ENCODE measurements at regions not wholly inside any gene's neighbourhood (a gene's known extent, or its start where the extent isn't known, plus 50 kb on each side); places are given as distances from the start of the nearest gene placed in this dataset.
A peak's percentile ranks its signal among the peaks of the same experiment; 100 is the strongest.

- DNase-seq: no peak
Measured at GRCh38 chr10:83862723-83863122, 276.6 kb upstream of the GHITM start.

GRCh38 chr10:83863283-83863966, 275.9 kb upstream of the GHITM start:
- no peak for DNase-seq

DNA sequence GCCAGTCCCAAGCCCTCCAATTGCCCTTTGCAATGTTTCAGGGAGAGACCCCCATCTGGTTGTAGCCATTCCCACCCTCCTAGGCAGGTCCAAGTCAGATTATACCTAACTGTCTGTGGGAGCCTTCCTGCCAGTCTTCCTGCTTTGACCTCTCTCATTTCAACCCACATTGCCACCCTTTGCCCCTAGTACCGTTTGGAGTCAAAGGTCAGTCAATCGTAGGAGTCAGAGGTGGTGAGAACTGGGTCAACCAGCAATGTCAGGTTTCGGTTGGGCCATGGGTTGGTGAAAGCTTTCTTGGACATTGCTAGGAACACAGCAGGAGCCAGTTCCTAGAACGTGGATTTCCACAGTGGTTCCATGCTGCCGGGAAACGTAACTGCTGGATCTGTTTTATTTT, 269.4 kb upstream of the GHITM start:
- DNase-seq: no peak

- DNase-seq: peak in 50 of 56 donors; percentile 6 to 82 (median 43)
Measured at GRCh38 chr10:83871187-83872081, 267.9 kb upstream of the GHITM start.

DNA sequence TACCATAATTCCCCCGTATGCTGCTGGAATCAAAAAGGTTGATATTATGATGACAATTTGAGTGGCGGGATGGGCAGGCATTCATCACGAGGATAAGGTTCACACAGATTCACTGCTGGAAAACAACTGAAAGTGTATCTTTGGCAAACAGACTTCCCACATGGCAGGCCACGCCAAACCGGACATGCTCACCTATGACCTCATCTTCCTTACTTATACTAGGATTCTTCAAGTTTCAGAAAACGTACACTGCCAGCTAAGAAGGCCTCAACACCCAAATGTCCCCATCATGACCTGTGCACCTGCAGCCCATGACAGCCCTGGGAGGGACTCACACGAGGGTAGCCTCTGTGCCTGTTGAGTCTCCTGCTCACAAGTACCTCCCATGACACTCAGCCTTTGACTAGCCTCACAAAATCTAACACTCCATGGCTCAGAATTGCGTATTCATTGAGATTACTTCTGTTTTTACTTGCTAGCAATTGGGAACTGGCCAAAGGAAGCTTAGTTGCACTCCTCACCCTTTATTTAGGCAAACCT, 259.0 kb upstream of the GHITM start:
- no peak for DNase-seq

GRCh38 chr10:83881661-83882060, 257.6 kb upstream of the GHITM start:
- peak in 25 of 56 donors; percentile 1 to 76 (median 21) for DNase-seq

DNA sequence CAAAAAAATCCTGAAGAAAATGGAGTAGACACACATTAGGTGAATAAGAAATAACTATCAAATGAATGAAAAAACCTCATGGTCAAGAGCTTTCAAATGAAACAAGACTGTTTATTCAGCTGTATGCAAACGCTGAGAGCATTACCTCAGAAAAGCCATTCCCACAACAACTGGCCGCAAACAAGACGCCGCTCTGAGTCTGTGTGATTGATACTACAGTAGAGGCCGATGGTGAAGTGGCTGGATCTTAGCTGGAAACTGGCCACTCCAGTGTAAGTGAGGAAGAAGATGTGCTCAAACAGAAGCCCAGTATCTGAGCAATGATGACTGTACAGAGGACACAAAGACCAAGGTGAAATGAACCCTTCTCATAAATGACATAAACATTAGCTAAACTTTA, 252.4 kb upstream of the GHITM start:
- no peak for DNase-seq

GRCh38 chr10:83892737-83893136, 246.6 kb upstream of the GHITM start:
- DNase-seq: no peak

DNA sequence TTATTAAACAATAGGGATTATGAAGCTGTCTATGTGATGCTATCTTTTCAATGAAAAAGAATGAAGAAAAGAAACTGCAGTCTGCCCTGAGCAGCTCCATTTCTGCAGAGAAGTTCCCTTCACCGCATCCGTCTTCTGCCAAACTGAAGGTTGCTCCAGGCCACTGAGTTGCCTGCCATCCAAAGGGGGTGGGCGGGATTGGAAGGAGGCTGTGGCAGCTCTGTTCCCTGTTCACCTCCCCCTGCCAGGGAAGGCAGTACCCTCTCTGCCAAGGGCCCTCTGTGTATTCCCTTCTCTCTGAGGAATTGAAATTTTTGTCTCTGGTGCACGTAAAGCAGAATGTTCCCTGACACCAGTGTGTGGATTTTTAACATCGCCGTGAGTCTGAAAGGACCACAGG, 243.1 kb upstream of the GHITM start:
- DNase-seq: peak in 7 of 56 donors; percentile 3 to 51 (median 14)

DNA sequence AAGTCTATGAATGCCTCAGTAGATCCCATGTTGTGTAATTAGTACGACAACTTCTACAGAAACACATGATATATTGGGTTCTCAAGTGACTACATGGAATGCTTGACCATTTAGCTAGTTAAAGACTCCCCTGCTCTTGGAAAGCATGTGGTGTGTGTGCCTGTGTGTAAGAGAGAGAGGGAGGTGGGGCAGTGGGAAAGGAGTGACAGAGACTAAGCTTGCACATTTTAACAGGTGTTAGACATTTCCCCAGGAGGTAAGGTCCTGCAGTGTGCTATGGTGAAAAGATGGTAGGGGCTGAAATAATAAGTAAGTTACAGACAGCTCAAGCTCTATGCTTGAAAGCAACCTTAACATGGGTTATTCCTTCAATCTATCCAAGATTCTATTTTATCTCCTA, 241.7 kb upstream of the GHITM start:
- no peak for DNase-seq

DNA sequence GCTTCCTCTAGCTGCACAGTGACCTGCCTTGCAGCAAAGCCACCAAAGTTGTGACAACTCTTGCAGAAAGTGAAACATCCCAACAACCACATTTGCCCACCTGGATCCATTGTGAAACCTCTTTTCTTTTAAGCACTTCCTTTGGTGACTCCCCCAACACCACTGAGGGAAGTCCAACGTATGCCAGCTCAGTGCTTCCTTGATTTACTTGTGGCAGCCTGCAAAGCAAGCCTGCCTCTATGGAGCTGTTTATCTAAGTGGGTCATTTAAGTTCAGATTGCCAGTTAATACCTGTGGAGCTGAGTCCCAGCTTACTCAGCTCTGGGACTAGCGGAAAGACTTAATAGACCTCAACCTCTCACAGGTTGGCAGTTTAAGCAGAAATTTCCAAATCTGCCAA, 230.8 kb upstream of the GHITM start:
- DNase-seq: no peak

GRCh38 chr10:83909001-83909400, 230.3 kb upstream of the GHITM start:
- DNase-seq: no peak

GRCh38 chr10:83915801-83916200, 223.5 kb upstream of the GHITM start:
- no peak for DNase-seq

GRCh38 chr10:83917537-83918506, 221.5 kb upstream of the GHITM start:
- DNase-seq: peak in 11 of 56 donors; percentile 3 to 34 (median 13)

DNA sequence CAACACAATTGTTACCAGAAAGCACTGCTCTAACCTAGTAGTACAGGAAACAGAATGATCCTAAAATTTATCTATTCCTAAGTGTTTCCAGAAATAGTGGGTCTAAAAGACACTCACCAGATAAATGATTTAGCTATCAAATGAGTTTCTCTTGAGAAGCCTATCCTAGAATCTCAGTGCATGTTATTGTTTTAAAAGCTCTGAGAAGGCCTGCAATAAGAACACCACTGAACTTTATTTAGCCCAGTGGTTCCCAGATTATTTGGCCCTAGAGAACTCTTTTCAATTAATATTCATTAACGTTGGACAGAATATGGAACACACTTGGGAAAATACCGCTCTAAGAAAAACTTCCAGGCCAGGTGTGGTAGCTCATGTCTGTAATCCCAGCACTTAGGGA, 220.1 kb upstream of the GHITM start:
- no peak for DNase-seq

GRCh38 chr10:83921984-83922860, 217.1 kb upstream of the GHITM start:
- no peak for DNase-seq

DNA sequence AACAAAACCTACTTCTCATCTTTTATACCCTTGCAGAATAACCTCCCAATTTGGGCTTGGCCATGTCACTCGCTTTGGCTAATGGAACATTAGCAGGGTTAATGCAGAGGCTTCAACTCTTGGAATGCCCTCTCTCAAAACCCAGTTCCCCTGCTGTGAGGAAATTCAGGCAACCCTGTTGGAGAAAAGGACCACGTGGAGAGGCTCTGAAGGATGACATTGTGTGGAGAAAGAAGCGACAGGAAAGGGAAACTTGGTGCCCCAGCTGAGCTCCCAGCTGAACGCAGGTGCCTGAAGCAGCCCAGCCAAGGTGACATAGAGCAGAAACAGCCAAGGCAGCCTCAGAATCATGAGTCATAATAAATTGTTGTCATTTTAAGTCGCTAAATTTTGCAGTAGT, 214.2 kb upstream of the GHITM start:
- no peak for DNase-seq

DNA sequence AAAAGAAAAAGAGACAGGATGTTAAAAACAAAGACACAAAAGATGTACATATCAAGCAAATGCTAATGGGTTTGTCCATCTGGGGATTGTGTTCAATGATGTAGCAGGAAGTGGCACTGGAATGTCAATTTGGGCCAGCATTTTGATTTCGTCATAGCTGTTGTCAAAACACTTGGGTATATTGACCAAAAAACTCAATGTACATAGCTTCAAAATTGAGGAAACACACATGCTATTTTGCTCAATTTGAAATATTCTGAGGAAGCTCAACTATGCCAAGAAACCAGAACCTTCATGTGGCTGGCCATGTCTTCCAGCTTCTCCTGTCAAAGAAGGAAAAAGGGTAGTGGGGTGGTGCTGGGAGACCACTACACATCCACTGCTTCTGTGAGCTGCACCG, 212.7 kb upstream of the GHITM start:
- DNase-seq: no peak

DNA sequence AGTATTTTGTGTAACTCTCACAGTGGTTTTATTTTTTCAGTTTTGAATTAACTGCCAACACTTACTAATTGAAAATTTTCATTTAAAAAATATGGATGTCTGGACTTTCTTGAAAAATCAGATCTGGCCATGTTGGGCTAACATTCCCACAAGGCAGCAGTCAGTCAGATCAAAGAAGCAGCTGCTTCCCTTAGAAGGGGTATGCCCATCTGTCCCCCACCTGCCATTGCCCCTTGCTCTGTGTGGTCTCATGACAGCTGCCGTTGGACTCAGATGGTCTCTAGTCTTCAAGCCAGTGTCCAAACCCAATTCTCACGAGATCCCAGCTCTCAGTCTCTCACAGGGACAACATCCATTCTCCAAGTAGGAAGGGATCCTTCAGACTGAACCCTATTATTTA, 212.1 kb upstream of the GHITM start:
- no peak for DNase-seq

DNA sequence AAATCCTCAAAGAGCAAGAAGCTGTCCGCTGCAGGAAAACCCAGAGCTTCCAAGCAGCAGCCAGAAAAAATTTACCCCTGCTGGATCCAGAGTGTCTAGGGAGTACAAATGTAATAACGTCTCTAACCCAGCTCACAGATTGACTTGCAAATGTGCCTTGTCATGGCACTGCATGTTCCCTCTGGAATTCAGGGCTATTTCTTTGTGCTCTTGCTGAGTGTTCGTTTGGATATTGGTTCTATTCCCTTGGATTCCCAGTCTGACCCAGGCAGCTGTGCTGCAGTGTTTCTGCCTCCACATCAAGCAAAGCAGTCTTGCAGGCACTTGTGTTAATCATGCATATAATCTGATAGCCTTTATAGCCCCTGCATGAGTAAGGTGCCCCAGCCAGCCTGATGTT, 209.9 kb upstream of the GHITM start:
- no peak for DNase-seq
